NCI-H446 treated with DMSO at 0.1 percent for 48 hours (cell line): ENCODE measurements at regions not wholly inside any gene's neighbourhood (a gene's known extent, or its start where the extent isn't known, plus 50 kb on each side); places are given as distances from the start of the nearest gene placed in this dataset.
"Not testable (repeated sequence)": the region's sequence is repeated elsewhere in the genome, so short reads cannot be mapped to it uniquely, and the experiment has no call there.

Source experiments
- DNase-seq: peaks from one replicate; lab custom pipeline; 2025; lab: John Stamatoyannopoulos, UW

DNA sequence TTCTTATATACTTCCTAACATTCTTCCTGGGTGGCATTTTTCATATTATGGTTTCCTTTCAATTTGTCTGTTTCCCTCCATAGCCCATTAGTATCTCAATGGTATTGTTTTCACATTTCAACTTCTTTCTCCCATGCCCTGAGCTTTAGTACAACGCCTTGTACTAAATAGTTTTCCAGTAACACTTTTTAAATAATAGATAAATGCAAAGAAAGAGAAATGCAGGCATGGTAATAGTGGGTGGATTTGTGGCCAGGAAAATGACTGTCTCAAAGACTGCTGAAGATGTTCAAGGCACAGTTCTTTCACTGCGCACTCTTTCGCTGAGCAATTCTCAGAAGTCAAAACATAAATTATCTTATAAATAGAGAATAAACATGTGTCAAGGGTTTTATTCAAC lies 145.1 kb downstream of the LCA5 start:
- DNase-seq = no peak

DNA sequence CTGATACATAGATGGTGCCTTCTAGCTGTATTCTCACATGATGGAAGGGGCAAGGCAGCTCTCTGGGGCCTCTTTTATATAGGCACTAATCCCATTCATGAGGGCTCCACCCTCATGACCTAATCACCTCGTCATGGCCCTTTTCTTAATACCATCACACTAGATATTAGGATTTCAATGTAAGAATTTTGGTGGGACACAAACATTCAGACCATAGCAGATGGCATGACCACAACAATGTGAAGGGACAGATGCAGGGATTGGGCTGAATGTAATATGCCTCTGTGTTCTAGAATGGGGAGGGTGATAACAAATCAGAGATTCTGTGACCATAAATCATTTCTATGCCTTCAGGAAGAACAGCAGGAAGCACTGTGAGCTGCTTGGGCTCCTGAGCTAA lies 145.8 kb downstream of the LCA5 start:
- DNase-seq = no peak

GRCh38 chr6:79385893-79386292 lies 151.3 kb downstream of the LCA5 start:
- DNase-seq = no peak

GRCh38 chr6:79385333-79385732 lies 150.9 kb upstream of the HMGN3 start:
- no peak for DNase-seq

GRCh38 chr6:79384845-79385244 lies 150.4 kb upstream of the HMGN3 start:
- no peak for DNase-seq

- DNase-seq = no peak
These were observed 144.5 kb upstream of the HMGN3 start for GRCh38 chr6:79378957-79379356.

GRCh38 chr6:79377888-79378348 lies 143.4 kb upstream of the HMGN3 start:
- no peak for DNase-seq

DNA sequence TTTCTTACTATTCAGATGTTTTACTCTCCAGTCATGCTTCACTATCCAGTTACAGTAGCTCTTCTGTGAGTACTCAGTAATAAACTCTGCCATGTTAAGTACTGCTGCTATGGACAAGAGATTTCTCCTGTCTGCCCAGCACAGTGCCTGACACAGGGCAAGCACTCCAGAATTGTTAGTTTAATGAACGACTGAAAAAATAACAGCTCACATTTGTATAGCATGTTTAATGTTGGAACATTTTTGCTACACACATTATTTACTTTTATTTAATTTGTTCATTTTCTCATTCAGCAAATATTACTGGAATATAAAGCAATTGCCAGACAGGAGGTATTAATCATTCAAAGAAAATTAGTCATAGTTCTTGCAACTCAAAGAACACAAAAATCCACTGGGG lies 142.6 kb upstream of the HMGN3 start:
- DNase-seq = no peak

DNA sequence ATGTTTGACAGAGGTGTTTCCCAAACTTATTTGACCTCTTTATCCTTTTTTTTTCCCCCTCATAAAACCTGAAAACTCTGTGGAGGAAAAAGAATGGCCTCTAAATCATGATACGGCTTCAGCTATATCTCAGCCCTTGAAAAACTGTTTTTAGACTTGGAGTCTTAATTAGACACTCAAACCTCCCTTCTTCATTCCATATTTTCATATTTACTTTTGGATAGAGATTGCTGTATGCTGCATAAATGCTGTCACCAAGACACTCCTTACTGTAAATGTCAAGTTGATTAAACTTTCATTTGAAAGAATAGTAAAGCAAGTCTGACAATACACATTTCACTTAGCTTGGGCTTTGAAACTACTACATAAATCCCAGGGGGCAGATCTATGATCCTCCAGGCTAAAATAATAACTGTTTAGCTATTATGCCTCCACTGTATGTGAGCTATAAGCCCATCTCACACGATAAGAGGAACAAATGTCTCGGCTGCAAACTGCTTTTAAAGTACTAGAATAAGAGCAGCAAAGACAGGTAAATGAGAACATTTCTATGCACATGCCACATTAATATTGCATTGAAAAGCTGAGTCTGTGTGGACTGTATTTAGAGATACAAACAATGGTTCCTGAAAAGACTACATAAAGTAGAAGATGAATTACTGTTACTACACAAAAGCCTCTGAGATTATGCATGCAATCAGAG lies 141.3 kb upstream of the HMGN3 start:
- DNase-seq = no peak

GRCh38 chr6:79374308-79374707 lies 139.8 kb upstream of the HMGN3 start:
- no peak for DNase-seq

- no peak for DNase-seq
These were observed 139.4 kb upstream of the HMGN3 start for GRCh38 chr6:79373880-79374279.

DNA sequence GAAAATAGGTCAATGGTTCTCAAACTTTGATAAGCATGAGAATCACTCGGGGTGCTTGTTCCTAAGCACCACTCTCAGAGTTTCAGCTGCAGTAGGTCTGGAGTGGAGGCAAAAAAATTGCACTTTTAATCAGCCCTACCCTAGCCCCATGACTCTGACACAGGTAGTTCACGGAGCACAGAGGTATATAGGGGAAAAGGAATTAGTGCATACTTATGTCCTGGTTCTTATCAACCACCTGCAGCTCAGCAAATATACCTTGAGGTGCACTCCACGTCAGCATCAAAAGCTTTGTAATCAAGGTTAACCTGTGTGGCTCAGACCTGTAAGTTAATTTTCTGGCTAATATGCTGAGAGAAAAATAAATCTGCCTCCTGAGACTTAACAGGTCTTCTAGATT lies 138.8 kb upstream of the HMGN3 start:
- DNase-seq = no peak

GRCh38 chr6:79372757-79373156 lies 138.3 kb upstream of the HMGN3 start:
- no peak for DNase-seq

- no peak for DNase-seq
These were observed 134.5 kb upstream of the HMGN3 start for GRCh38 chr6:79369026-79369425.

GRCh38 chr6:79363441-79363840 lies 129.0 kb upstream of the HMGN3 start:
- DNase-seq = not testable (repeated sequence)

DNA sequence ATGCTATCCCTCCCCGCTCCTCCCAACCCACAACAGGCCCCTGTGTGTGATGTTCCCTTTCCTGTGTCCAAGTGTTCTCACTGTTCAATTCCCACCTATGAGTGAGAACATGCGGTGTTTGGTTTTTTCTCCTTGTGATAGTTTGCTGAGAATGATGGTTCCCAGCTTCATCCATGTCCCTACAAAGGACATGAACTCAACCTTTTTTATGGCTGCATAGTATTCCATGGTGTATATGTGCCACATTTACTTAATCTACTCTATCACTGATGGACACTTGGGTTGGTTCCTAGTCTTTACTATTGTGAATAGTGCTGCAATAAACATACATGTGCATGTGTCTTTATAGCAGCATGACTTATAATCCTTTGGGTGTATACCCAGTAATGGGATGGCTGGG lies 126.6 kb upstream of the HMGN3 start:
- not testable (repeated sequence) for DNase-seq

- DNase-seq = no peak
These were observed 118.7 kb upstream of the HMGN3 start for GRCh38 chr6:79353226-79353625.

GRCh38 chr6:79338493-79338892 lies 104.0 kb upstream of the HMGN3 start:
- DNase-seq = no peak

DNA sequence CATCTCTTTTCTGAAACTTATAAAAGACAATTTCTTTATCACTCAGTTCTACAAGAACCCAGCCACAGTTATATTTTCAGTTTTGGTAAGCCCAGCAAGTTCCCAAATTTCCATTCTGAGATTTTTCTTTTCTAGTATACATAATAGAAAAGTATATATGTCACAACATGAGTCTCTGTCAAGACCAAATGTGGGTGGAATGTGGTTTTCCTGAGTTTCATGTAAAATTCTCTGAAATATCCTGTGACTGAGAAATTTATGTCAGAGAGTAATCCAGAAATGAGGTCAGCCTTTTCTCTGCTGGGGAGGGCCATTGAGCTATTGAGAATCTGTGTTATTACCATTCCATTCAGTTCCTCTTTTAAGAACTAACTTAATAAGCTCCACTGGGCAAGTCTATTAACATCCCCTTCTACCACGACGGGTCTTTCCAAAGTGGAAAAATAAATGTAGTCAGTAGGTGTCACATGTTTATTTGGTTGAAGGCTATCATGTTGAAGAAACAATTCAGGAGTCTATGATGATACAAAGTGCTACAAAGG lies 100.7 kb upstream of the HMGN3 start:
- DNase-seq = no peak

DNA sequence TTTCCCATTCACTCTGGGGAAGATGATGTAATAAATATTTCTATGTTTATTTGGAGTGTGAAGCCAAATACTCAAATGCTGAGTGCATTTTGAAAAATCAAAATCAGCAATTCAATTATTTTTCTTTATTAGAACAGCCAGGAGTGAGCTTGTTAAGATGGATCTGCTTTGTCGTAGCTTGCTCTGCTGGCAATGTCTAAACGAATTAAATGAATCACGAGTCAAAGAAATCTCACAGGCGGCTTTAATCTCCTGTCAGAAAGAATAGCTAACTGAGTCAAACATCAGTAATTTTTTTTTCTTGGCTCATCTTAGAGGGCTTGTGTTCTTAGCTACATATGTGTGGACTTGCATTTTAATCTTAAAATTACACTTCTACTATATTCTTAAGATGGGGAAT lies 100.2 kb upstream of the HMGN3 start:
- DNase-seq = no peak

DNA sequence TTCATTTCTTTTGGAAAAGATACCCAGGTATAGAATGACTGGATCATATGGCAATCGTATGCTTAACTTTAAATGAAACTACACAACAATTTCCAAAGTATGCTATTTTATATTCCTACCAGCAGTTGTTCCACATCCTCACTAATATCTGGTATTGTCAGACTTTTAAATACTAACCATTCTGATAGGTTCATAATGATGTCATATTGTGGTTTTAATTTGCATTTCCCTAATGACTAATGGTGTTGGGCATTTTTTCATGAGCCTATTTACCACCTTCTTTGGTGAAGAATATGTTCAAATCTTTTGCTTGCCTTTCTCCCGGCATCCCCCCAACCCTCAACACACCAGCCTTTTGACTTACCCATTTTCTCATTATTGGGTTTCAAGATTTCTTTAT lies 96.2 kb upstream of the HMGN3 start:
- no peak for DNase-seq

- DNase-seq = no peak
These were observed 78.8 kb upstream of the HMGN3 start for GRCh38 chr6:79313254-79313653.

DNA sequence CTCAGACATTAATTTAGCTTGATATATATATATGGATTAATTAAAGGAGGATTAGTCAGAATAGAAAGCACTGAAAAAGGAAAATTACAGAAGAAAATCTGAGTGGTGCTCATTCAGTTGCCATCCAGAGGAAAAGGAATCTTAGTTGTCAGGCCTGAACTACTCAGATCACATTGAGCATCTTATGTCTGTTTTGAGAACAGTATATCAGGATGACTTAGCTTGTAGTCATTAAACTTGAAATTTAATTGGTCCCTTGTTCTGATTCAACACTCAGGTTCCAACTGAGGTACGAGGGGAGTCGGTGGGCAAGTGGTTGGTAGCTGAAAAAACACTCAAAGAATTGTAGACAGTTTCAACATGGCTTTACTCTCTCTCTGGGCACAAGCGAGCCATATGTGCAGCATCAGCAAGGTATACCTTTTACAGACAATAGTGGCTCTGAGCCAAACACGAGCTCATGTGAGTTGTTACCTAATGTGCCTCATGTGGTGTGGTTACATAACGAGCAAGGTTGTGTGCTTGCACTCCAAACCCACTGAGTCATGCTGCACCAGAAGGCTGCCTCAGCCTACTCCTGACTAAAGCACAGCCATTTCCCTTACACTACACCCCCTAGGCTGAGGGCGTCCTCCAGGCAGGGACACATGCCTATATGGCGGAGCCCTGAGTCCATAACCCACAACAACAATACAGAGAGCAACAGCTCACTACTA lies 73.0 kb upstream of the HMGN3 start:
- DNase-seq = no peak
